ENCODE measurements at regions not wholly inside any gene's neighbourhood (a gene's known extent, or its start where the extent isn't known, plus 50 kb on each side); places are given as distances from the start of the nearest gene placed in this dataset.
"Not testable (repeated sequence)": the region's sequence is repeated elsewhere in the genome, so short reads cannot be mapped to it uniquely, and the experiment has no call there.

DNA sequence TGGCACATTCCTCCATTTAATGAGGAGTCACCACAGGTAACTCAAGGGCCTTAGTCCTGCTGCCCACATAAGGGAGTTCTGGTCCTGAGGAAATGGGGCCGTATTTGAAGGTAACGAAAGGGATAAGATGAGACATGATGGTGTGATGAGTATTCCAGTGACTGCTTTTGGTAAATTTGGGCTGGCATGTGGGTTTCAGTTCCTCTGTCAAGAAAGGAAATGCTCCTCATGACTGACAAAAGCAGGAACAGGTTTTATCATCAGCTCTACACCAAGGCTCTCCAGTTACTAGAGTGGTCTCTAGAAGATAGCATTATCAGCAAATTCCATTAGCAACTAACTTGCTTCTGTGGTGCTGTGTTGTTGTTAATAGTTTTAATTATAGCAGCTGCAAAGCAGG lies 161.8 kb upstream of the PTPN20 start:
- DNase-seq, result not testable (repeated sequence)

DNA sequence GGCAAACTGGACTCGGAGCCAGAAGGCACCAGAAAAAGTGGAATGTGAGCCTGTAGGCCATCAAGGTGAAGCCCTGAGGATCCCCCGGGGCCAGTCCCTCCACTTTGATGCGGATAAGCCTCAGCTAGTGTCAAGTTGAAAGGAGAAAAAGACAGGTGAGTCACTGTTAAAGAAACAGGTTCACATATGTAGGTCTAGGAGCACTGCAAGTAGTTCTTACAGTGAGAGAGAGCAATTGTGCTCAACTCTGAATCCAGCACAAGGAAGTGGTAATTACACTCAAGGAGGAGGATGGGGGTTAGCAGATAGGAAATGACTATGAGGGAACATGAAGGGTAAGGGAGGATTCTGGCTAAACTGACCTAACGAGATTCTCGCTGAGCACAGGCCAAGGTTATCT lies 157.5 kb upstream of the PTPN20 start:
- DNase-seq, result not testable (repeated sequence)

DNA sequence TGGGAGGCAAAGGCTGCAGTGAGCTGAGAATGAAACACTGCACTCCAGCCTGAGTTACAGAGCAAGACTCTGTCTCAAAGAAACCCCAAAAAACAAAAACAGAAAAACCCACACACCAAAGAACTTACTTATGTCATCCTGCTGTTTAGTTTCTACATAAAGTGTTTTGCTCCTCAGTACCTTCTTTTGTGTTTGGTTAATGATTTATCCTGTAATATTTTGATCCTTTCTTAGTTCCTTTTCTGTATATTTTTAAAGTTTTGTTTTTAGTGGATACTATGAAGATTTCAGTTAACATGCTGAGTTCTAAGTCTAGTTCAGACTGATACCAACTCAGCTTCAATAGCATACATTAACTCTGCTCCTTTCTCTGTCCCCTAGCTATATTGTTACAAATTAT lies 149.8 kb upstream of the PTPN20 start:
- not testable (repeated sequence) for DNase-seq

DNA sequence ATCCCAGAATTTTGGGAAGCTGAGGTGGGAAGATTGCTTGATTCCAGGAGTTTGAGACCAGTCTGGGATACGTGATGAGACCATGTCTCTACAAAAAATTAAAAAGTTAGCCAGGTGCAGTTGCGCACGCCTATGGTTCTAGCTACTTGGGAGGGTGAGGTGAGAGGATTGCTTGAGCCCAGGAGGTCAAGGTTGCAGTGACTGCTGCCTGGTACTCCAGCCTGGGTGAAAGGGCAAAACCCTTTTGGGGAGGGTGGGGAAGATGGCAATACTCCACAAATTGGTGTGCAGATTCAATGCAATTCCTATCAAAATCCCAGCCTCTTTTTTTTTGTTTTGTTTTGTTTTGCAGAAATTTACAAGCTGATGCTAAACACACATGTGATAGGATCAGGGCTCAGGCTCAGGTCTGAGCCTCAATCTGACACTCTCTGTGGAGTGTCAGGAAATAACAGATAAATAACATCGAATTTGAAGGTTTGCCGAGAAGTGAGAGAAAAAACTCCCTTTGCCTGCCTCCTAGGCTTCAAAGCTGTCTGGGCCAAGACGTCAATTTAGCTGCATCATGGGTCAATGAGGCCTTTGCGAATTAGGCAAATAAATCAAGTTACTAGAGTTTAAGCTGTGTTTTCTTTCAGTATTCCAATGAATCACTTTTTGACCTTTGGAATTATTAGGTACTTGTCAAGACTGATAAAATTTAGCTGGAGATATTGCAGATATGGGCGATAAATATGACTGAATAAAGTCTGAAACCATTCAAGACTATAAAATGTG lies 142.5 kb upstream of the PTPN20 start:
- DNase-seq, result not testable (repeated sequence)

DNA sequence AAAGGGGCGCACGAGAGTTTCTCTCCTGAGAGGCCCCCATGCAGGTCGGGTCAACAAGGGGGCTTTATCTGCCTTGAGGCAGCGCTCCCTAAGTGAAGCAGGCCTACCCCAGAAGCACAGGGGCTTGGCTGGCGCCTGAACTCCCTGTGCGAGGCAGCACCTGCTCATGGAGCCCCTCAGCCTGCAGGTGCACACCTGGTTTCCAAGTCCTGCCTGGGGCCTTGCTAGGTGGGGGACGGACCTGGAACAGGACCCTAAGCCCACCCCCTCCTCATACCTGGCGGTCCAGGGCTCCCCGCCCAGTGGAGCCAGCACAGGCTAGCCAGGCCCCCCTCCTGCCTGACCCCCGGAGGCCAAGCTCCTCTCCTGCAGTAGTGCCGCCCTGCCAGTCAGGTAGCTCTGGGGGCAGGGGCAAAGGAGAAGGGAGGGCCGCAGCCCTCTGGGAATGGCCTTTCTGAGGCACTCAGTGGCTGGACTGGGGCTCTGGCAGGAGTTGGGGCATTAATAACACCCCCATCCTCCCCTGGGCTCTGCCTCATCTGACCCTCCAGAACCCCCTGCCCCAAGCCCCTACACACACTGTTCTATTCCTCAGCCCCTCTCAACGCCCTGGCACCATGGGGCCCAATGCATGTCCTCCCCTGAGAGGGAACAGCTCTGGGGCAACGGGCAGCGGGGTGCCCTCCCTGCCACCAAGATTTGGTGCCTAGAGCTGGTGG lies 137.9 kb upstream of the PTPN20 start:
- not testable (repeated sequence) for DNase-seq

DNA sequence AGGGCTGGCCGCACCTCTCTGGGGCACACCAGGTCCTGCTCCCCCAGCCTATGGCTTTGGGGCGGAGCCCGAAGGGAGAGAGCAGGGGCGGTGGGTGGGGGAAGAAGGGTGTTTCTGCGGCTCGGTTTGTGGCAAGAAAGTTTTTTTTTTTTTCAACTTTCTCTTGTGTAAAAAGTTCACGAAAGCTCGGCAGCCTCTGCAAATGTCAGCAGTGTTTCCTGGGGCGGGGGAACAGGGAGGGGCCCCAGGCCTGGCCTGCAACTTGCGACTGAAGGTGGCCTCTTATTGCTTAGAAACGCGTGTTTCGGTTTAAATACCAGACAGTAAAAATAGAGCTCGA lies 137.4 kb upstream of the PTPN20 start:
- DNase-seq, result peak; percentile 13

DNA sequence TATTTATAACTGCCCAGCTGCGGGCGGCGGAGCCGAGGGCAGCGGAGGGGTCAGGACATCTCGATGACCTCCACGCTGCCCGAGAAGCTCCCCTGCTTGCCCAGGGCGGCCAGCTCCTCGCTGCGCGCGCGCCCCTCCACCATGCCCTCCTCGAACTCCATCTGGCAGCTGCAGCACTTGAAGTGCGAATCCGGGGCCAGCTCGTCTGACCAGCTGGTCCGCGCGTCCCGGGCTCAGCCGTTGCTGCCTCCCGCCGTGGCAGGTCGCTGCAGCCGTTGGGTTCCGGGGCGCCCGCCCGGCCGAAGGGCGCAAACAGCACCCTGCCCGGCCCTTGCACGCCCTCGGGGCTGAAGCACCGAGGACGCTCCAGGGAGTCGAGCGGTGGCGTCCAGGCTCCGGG lies 136.9 kb upstream of the PTPN20 start:
- not testable (repeated sequence) for DNase-seq

DNA sequence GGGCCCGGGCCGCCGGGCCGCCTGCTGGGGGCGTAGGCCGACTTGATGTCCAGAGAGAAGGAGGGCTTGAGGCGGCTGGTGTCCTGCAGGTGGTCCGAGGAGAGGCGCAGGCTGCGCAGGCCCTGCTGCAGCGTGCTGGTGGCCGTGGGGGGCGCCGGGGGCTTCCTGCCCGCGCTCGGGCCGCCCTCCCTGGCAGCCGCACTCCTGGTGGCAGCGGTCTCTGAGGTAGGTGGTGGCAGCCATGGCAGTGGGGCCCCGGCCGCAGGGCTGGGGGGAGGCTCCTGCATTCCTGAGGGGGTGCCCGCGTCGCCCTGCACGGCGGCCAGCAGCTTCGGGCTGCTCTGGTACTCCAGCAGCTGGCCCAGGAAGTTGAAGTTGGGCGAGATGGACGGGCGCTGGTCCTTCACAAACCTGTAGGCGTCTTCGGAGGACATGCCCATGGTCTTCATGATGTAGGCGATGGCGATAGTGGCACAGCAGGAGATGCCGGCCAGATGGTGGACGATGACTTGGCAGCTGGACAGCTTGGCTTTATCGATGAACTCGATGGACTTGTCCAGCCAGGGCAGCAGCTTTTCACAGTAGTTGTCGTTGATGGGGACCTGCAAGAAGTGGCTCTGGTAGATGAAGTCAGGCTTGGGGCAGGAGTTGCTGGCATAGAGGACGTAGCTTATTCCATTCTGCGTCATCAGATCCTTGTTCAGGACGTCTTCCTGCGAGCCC lies 136.1 kb upstream of the PTPN20 start:
- not testable (repeated sequence) for DNase-seq

DNA sequence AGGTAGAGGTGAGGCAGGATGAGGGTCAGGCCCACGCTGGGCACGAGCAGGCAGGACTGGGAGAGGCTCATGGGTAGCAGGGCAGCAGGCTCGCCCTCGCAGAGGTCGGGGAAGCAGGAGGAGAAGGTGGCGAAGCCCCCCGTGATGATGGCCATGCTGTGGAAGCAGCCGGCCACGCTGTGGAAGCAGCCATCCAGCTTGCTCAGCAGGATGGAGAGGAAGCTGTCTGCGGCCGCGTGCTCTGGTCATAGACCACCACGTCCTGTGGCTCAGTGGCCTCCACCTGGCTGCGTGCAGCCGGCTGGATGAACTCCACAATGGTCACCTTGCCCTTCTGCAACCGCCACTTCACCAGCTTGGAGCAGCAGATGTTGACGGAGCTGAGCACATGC lies 135.6 kb upstream of the PTPN20 start:
- DNase-seq, result not testable (repeated sequence)

DNA sequence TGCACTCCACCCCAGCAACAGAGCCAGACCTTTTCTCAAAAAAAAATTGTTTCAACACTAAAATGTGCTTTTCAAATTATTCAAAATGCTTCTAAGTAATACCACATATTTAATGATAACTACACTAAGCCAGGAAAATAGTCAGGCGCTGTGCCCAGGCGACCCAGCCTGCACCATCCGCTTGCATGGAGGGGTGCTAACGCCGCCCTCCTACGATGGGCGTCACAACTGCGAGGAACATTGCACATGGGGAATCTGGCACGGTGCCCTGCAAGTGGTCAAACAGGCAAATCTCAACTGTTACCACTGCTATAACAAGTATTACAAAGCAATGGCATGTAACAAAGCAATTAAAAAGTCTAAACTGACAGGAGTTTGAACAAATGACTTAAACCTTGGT lies 131.7 kb upstream of the PTPN20 start:
- DNase-seq, result not testable (repeated sequence)

DNA sequence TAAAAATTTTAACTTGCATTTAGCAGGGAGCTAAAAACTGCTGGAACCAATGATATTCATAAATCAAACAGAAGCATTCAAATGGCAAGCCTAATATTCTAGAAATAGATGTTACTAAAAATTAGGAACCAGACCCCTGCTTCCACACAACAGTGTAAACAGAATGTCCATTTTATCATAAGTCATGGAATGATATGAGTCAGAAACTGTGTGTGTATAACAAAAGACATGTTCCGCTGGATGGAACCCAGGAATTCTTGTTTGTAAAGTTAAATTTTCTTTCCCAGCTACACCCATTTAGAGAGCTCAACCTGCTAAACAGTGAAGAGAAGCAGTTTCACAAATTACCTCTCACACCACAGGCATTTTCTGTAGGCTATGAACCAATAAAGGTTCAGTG lies 131.1 kb upstream of the PTPN20 start:
- DNase-seq, result not testable (repeated sequence)

DNA sequence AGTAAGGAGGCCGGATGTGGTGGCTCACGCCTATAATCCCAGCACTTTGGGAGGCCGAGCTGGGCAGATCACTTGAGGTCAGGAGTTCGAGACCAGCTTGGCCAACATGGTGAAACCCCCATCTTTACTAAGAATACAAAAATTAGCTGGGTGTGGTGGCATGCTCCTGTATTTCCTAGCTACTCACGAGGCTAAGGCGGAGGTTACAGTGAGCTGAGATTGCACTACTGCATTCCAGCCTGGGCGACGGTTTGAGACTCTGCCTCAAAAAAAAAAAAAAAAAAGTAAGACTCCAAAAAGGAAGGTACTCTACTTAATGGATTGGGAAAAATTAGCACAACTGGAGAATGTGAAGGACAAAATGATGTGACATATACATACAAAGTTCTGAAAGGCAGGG lies 130.2 kb upstream of the PTPN20 start:
- DNase-seq, result not testable (repeated sequence)

DNA sequence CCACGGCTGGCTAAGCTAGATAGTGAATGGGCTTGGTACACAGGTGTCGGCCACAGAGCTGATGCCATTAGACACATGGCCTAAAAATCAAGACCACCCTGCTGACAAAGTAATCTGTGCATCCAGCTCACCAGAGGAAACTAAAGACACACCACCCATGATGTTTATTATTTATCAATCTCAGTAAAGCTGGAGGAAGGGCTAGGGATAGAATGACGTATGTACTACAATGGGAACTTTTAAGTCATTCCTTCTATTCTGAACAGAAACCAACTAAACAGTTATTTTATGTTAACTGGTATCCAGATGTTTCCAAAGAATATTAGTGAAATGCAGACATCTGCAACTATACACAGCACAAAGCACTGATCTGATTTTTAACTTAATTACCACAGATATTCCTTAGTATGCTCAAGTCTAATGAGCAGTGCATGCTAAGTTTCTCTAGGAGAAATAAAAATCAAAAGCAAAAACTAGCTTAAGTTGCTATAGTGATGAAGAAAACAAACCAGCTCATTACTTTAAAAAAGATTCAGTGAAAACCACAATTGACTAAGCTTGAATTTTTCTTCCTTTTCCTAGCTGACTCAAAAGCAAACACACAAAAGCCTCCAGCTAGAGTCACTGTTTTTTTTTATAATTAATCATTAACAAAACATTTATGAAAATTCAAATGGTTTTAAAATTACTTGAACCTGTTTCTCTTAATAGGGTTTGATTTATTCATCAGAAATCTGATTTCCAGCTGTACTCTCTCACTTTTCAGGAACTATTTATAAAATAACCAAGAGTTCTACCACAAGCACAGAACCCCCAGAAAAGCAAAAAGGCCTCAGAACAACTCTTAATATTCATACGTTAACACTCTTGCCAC lies 129.0 kb upstream of the PTPN20 start:
- DNase-seq, result not testable (repeated sequence)

DNA sequence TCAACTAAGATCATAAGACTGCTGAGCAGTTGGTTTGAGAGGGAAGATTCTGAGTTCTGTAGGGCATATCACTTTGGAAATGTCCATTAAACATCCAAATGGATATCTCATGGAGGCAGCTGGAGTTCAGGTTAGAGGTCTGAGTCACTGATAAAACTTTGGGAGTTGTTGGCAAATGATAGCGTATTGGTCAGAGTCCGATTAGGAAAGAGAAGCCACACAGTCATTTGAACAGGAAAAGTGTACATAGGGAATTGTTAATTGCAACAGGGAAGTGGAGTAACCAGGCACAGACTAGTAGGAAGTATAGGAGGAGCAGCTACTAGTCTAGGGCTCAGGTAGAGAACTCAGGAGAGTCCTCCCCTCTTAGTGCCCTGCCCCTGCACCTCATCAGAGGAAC lies 126.6 kb upstream of the PTPN20 start:
- not testable (repeated sequence) for DNase-seq

DNA sequence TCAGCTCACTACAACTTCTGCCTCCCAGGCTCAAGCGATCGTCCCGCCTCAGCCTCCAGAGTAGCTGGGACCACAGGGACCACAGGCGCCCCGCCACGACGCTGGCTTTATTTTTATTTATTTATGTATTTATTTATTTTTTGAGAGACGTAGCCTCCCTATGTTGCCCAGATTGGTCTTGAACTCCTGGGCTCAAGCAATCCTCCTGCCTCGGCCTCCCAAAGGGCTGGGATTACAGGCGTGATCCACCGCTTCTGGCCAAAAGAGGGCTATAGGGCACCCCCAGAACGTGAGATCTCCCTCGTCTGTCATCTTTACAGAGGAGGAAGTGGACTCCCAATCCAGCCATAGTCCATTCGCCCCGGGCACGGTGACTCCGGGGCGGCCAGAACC lies 125.1 kb upstream of the PTPN20 start:
- DNase-seq, result not testable (repeated sequence)

DNA sequence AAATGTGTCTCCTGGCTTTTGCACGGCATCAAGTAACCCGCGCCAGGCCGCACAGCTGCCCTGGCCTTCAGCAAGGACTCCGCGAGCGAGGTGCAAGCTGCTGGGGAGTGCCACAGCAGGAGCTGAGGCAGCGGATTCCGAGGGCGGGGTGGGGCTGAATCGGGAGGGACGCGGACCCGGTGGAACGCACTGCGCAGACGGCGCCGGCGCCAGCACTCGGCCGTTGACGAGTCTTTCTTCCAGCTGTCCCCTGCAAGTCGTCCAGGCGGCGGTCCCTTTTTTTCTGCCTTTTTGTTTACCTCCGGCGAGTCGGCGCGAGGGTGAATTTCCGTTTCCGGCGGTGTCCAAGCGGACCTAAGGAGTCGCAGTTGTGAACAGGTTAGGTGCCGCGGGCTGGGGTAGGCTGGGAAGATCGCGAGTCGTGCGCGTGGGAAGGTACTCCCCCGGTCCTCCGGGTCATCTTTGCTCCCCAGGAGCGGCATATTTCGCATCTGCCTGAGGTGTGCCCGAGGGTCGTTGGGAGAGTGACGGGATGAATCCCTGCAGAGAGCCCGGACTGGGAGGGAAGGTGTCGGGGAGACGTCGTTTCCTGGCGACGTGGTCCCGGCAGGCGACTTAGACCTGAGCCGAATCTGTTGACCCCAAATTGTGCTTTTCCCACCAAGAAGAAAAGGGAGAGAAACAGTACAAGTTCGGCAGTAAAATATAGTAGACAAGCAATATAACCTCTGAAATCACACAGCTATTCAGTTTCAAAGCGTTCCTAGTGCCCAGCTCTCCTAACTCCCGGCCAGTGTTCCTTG lies 124.5 kb upstream of the PTPN20 start:
- DNase-seq, result peak; percentile 55

DNA sequence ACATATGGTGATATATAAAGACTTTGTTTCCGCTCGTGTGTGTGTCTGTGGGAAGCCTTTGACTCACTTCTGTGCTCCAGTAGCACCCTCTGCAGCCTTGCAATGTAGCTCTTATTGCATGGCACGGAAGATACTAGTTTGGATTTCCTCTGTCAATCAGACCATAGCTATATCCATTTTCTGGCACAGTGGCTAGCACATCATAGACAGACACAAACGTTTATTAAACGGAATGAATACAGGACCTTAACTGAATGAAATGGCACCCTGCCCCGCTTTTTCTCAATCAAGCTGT lies 124.0 kb upstream of the PTPN20 start:
- DNase-seq, result peak; percentile 31

DNA sequence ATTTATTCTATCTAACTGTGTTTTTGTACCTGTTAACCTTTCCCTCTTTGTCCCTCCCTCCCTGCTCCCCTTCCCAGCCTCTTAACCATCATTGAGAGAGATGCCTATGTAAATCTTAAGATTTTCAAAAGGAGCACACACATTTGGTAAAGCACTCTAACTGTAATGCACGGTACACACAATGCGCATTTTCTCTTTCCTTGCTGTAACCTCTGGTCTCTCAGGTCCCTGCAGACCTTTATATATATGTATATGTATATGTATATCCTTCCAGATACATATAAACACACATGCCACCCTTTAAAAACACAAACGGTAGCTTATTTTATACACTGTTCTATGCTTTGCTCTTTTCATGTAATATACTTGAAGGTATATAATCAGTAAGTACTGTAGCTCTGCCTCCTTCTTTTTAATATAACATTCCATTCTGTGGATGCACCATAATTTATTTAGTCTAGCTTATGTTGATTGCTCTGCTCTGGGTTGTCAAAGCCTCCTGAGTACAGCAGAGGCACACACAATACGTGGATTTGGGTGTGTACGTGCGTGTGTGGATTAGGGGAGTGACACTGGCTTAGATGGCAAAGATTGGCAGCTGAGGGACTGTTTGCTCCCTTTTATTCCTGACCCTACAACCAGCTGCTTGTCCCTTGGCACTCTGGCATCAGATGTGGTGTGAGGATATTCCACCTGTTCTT lies 118.4 kb upstream of the PTPN20 start:
- DNase-seq, result not testable (repeated sequence)

DNA sequence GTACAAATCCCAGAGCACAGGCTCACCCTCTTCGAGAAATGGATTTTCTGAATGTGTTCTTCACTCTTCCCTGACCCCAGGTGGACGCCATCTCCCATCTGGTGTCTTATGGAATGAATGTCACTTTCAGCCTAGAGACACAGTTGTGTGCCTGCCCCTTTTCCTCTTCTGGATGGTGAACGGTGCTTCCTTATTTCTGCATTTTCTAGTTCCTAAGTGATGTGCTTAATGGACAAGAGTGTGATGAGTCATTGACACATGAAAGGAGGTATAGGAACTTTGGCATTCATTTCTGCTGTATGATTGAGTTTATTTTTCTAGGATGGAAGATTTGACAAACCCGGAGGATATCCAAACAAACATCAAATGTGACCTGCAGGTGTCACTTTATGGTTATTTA lies 114.9 kb upstream of the PTPN20 start:
- not testable (repeated sequence) for DNase-seq

DNA sequence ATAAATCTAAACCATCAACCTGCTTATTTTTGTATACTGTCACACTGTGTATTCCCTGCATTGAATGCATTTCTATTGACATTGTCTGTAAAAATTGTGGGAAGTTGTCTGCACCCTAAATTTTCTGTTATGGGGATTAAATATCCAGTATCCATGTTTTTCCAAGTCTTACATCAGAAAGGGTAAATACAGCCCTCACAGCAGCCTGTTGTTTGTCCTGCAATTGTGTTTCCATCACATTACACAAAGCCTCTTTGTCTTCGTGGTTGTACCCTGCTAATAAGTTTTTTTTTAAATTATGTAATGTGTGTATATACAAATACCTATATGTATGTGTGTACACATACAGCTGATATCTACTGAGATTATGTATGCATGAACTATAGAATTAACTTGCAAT lies 109.2 kb upstream of the PTPN20 start:
- not testable (repeated sequence) for DNase-seq

DNA sequence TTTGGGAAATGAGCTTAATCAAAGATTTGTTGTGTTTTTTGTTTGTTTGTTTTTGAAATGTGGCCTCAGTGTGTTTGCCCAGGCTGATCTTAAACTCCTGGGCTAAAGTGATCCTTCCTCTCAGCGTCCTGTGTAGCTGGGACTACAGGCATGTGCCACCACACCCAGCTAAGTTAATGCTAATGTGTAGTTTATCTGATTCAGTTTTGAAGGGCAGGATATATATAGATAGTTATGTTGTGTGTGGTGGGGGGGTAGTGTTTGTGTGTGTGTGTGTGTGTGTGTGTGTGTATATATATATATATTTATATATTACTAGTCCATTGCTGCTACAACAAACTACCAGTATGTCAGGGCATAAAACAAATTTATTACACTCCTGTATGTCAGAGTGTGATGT lies 108.1 kb upstream of the PTPN20 start:
- DNase-seq, result not testable (repeated sequence)
